ENCODE measurements at regions not wholly inside any gene's neighbourhood (a gene's known extent, or its start where the extent isn't known, plus 50 kb on each side); places are given as distances from the start of the nearest gene placed in this dataset.

DNA sequence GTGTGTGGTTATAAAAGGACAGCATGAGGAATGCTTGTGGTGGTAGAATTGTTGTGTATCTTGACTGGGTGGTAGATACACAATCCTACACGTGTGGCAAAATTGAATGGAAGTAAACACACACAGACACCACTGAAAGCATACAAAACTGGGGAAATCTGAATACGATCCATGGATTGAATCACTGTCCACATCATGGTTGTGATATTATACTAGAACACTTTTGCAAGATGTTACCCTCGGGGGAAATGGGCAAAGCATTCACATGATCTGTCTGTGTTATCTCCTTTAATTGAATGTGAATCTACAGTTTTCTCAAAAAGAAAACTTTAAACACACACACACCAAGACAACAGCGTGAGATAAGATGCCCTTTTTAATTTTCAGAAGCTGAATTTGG, 165.2 kb upstream of the CELF2 start:
- TF ChIP-seq, protein P1, sequence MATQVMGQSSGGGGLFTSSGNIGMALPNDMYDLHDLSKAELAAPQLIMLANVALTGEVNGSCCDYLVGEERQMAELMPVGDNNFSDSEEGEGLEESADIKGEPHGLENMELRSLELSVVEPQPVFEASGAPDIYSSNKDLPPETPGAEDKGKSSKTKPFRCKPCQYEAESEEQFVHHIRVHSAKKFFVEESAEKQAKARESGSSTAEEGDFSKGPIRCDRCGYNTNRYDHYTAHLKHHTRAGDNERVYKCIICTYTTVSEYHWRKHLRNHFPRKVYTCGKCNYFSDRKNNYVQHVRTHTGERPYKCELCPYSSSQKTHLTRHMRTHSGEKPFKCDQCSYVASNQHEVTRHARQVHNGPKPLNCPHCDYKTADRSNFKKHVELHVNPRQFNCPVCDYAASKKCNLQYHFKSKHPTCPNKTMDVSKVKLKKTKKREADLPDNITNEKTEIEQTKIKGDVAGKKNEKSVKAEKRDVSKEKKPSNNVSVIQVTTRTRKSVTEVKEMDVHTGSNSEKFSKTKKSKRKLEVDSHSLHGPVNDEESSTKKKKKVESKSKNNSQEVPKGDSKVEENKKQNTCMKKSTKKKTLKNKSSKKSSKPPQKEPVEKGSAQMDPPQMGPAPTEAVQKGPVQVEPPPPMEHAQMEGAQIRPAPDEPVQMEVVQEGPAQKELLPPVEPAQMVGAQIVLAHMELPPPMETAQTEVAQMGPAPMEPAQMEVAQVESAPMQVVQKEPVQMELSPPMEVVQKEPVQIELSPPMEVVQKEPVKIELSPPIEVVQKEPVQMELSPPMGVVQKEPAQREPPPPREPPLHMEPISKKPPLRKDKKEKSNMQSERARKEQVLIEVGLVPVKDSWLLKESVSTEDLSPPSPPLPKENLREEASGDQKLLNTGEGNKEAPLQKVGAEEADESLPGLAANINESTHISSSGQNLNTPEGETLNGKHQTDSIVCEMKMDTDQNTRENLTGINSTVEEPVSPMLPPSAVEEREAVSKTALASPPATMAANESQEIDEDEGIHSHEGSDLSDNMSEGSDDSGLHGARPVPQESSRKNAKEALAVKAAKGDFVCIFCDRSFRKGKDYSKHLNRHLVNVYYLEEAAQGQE (IDR thresholded peaks at IDR 0.05; ENCODE audit: low read depth): no peak
- TF ChIP-seq, protein P2, sequence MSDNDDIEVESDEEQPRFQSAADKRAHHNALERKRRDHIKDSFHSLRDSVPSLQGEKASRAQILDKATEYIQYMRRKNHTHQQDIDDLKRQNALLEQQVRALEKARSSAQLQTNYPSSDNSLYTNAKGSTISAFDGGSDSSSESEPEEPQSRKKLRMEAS (IDR thresholded peaks at IDR 0.05): no peak
- TF ChIP-seq TCF12 (IDR thresholded peaks at IDR 0.05; ENCODE audit: low read depth): no peak
- TF ChIP-seq EGR1 (IDR thresholded peaks at IDR 0.05): no peak
- no peak for TF ChIP-seq EP300 (IDR thresholded peaks at IDR 0.05; ENCODE audit: borderline replicate concordance)
- TF ChIP-seq, protein P3, sequence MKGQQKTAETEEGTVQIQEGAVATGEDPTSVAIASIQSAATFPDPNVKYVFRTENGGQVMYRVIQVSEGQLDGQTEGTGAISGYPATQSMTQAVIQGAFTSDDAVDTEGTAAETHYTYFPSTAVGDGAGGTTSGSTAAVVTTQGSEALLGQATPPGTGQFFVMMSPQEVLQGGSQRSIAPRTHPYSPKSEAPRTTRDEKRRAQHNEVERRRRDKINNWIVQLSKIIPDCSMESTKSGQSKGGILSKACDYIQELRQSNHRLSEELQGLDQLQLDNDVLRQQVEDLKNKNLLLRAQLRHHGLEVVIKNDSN (IDR thresholded peaks at IDR 0.05): no peak
- TF ChIP-seq YY1 (IDR thresholded peaks at IDR 0.05; ENCODE audit: low read depth): no peak
- TF ChIP-seq ZBTB7A (IDR thresholded peaks at IDR 0.05; ENCODE audit: low read depth): no peak
- TF ChIP-seq CEBPB (IDR thresholded peaks at IDR 0.05): no peak
- TF ChIP-seq TAF1 (IDR thresholded peaks at IDR 0.05; ENCODE audit: low read depth): no peak
